Amniotic epithelial cell (primary cell): ENCODE measurements at regions not wholly inside any gene's neighbourhood (a gene's known extent, or its start where the extent isn't known, plus 50 kb on each side); places are given as distances from the start of the nearest gene placed in this dataset.
A peak's percentile ranks its signal among the peaks of the same experiment; 100 is the strongest.
"Not testable (repeated sequence)": the region's sequence is repeated elsewhere in the genome, so short reads cannot be mapped to it uniquely, and the experiment has no call there.

ENCODE experiments used
- DNase-seq: peaks from one replicate; pipeline ENCODE4 v3.0.0-alpha.2; 2010; ENCODE audit warnings: low read depth

DNA sequence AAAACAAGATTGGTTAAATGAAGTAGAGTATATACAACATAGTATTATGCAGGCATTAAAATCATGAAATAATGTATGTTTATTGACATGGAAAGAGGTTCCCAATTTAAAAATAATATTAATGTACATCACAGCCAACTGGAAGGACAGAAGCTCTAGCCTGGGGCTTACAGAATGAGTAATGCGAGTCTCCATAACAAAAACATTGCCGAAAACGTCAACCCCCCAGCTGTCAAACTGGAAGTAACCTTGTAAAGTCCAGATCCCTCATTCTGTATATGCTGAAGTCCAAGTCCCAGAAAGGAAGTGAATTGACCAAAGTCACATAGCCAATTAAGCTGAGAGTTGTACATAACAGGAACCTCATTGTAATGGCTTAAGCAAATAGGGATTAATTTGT lies 128.7 kb upstream of the ECI2 start:
- DNase-seq: no peak

DNA sequence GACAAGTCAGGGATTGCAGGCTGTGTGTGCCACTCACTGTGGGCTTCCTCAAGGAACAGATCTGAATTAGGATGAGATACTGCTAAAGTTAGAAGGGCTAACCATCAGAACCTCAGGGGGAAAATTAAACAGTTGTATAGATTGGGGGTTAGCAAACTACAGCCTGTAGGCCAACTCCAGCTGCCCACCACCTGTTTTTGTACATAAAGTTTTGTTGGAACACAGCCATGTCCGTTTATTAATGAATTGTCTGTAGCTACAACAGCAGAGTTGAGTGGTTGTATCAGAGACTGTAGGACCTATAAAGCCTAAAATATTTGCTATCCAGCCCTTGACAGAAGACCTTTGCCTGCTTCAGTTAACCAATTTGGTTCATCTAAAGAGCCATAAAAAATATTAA lies 127.2 kb upstream of the ECI2 start:
- DNase-seq: no peak

DNA sequence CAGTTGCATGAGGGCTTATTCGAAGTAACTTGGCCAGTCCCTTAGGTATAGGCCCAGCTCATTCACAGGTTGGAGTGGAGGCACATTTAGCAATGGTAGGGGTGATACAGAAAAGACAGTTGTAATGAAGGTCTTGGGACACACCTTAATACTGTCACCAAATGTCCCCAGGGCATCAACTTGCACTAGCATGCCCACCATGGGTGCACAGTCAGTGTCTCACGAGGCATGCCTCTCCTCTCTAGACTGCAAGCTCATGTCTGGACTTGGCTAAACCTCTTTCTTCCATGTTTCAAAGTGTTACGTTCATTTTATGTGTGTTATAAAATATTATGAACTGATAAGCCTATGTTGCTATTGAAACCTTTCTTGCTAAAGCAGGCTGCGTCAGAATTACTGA lies 124.0 kb upstream of the ECI2 start:
- no peak for DNase-seq

GRCh38 chr6:4258733-4259132 lies 123.4 kb upstream of the ECI2 start:
- DNase-seq: no peak

GRCh38 chr6:4256969-4257368 lies 121.6 kb upstream of the ECI2 start:
- DNase-seq: peak; percentile 84

DNA sequence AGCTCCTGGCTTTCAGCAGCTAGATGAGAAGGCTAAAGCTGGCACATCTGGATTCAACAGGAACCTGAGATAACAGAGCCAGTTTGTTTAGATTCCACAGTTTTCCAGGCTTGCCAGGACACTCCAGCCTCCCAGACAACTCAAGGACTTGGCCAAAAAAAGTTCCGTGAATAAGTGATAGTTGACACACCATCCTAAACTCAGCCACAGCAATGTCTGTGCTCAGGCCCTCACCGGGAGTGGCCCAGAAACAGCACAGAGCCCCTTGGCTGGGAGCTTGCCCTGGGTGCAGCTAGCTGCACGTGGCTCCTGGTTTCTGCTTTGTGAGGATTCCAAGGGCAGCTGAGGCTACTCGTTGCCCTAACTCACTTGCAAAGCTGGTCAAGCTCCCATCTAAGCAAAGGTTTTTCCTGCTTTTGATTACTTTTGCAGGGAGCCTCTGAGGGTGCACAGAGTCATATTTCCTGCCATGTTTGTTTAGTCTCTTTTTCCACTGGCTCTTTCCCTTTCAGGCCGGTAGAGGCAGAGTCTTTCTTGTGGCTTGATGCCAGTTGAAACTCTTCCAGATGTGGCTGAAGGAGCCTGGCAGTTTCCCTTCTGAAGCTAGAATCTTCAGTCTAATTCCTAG lies 118.3 kb upstream of the ECI2 start:
- peak; percentile 71 for DNase-seq

GRCh38 chr6:4252445-4252844 lies 117.1 kb upstream of the ECI2 start:
- not testable (repeated sequence) for DNase-seq

DNA sequence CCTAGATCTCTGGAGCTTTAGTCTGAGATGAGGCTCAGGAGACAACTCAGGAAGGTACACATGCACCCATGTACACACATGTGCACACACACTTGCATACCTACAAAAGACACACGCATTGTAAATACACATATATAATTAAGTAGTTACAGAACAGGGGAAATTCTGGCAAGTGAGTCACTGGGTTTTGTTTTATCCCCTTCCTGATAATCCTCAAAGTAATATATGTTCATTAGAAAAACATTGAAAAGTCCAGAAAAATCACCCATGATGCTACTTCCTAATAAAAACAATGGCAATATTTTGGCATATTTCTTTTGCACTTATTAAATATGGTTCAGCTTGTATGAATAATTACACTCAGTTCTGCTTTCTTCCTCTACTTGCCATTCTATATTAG lies 115.3 kb upstream of the ECI2 start:
- DNase-seq: no peak

- not testable (repeated sequence) for DNase-seq
Observed at GRCh38 chr6:4243832-4244231, 108.5 kb upstream of the ECI2 start.

- DNase-seq: no peak
Observed at GRCh38 chr6:4243237-4243636, 107.9 kb upstream of the ECI2 start.

DNA sequence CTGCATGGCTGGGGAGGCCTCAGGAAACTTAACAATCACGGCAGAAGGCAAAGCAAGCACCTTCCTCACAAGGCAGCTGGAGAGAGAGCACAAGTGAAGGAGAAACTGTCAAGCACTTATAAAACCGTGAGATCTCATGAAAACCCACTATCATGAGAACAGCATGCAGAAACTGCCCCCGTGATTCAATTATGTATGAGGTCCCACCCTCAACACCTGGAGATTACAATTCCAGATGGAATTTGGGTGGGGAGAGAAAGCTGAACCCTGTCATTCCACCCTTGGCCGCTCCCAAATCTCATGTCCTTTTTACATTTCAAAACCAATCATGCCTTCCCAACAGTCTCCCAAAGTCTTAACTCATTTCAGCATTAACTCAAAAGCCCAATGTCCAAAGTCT lies 107.2 kb upstream of the ECI2 start:
- no peak for DNase-seq

DNA sequence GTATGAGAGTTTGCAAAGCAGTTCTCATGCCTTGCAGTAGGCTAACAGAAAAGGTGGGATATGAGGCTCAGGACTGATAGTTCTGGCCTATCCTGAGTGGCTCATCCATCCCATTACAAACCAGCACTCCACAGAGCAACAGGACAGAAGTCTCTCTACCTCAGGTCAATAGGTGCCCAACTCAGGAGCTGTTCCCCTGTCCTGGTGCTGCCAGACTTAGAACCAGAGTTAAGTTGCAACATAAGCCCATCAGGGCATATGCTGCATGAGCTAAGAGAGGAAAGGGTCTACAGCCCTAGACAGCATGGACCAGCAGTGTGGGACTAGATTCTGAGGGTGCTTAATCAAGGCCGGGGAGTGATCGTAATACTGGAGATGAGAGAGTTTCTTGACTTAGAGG lies 104.8 kb upstream of the ECI2 start:
- DNase-seq: peak; percentile 12

- DNase-seq: peak; percentile 27
Observed at GRCh38 chr6:4225161-4225872, 89.9 kb upstream of the ECI2 start.

GRCh38 chr6:4224067-4224978 lies 88.9 kb upstream of the ECI2 start:
- DNase-seq: peak; percentile 97

DNA sequence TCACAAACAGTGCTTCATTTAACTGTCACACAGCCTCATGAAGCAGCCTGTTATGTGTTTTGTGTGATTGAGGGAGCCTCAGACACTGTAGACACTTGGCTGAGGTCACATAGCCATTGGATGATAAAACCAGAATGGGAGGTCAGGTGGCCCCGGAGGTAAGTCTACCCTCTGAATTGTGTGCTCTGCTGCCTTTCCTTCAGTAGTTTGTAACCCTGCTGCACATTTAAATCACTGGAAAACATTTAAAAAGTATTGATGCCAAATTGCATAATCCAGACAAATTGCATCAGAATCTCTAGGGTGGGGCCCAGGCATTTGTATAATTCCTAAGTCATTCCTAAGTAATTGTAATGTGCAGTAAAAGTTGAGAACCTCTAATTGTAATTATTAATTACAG lies 85.2 kb upstream of the ECI2 start:
- DNase-seq: peak; percentile 30

GRCh38 chr6:4218619-4219317 lies 83.4 kb upstream of the ECI2 start:
- not testable (repeated sequence) for DNase-seq

DNA sequence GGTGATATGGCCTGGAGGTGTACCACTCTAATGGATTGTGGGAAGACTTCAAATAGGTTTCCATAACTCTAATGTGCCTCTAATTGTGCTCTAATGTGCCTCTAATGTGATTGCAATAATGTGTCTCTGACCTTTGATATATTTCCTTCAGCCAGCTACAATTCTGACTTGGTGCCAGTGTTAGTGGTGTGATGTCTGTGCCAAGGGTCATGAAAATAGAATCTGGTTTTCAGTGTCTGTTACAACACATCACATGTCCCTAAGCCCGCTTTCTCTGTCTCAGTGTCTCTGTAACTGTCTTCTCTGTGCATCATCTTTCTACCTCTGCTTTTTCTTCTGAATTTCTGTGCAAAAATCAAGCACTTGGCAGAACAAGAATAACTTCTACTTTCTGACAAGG lies 77.2 kb upstream of the ECI2 start:
- DNase-seq: no peak

DNA sequence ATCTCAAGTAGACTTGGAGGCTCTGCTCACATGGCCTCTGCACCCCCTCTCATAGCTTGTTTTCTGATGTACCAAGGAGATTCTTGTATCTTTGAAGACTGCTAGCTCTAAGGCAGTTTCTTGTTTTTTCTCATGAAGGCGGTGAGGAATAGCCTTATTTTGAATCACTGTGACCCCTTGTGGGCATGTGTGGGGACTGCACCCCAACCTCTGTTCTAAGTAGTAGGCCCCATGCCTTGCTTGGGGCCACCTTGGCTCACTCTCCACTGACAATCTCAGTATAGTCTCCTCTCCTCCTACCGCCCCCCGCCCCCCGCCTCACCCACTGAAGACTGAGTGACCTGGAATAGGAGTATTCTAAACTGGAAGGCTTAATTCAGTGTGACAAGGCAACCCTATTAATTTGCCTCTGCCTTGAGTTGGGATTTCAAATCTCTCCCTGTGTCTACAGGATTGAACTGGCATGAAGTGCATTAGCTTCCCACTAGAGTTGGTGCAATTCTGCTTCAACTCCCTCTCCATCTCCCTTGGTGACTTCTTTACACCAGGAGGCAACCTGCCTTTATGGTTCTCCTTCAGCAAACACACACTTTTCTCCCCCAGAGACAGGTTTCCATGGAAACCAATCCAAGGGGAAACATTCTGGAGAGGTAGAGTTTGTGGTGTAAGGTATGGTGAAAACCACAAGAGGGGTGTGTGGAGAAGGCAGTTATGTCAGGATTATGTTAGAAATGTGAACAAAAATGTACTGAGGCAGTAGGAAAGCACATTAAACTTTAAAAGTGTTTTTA lies 75.4 kb upstream of the ECI2 start:
- peak; percentile 64 for DNase-seq

- DNase-seq: no peak
Observed at GRCh38 chr6:4209196-4209595, 73.8 kb upstream of the ECI2 start.

- DNase-seq: peak; percentile 30
Observed at GRCh38 chr6:4208158-4208557, 72.8 kb upstream of the ECI2 start.

GRCh38 chr6:4203642-4204417 lies 68.5 kb upstream of the ECI2 start:
- DNase-seq: not testable (repeated sequence)
